Left ventricle myocardium inferior (tissue), 1 donor: ENCODE measurements at regions not wholly inside any gene's neighbourhood (a gene's known extent, or its start where the extent isn't known, plus 50 kb on each side); places are given as distances from the start of the nearest gene placed in this dataset.

ENCODE experiments used
- DNase-seq: peaks from one replicate; pipeline ENCODE4 v3.0.0-alpha.2; 2020
- H3K27ac ChIP-seq: fragments of 200-600 bp; replicated peaks from 2 replicates; pipeline ENCODE4 v1.8.0; 2021
- H3K27me3 ChIP-seq: fragments of 200-600 bp; 2 replicates; pipeline ENCODE4 v1.8.0; 2021; ENCODE audit warnings: low read depth
- H3K36me3 ChIP-seq: fragments of 200-600 bp; 2 replicates; pipeline ENCODE4 v1.8.0; 2021
- H3K4me1 ChIP-seq: fragments of 200-600 bp; 2 replicates; pipeline ENCODE4 v1.8.0; 2021
- H3K4me3 ChIP-seq: fragments of 200-600 bp; 2 replicates; pipeline ENCODE4 v1.8.0; 2021; ENCODE audit warnings: mild to moderate bottlenecking, moderate library complexity
- H3K9me3 ChIP-seq: fragments of 200-600 bp; replicated peaks from 2 replicates; pipeline ENCODE4 v1.8.0; 2021
- intact Hi-C: fragments of 100-400 bp; cut with micrococcal nuclease; formaldehyde crosslinking; loops from one replicate; pipeline ENCODE4 v1.11.0; 2022
- TF ChIP-seq, protein P1 (sequence below): fragments of 200-600 bp; IDR thresholded peaks from 2 replicates; pipeline ENCODE4 v1.8.0; 2021; ENCODE audit warnings: antibody characterized with exemption, mild to moderate bottlenecking, borderline replicate concordance
- donor health status: DM: no; HTN: yes; CAD: no; lungs with severe emphysema.

DNA sequence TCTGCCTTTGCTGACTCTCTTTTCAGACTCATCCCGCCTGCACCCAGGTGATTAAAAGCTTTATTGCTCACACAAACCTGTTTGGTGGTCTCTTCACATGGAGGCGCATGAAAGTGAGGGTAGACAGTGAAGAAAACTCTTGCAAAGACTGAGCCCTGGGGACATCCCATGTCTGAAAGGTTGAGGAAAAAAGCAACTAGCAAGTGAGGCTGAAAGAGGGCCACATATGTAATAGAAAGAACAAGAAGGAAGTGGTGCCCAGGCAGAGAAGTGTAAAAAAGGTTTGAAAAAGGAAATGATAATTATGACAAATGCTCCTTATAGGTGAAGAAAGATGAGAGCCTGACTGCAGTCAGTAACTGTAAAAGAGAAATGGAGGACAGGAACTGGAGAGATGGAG is 115.9 kb upstream of the NEK7 start:
- Histone ChIP-seq H3K4me3 (no peak overlapping the region), H3K27ac (no peak overlapping the region), H3K9me3 (no peaks in the 10 kb centered on the region), H3K27me3 (no peaks in the 10 kb centered on the region), H3K36me3 (no peaks in the 10 kb centered on the region), H3K4me1 (no peaks in the 10 kb centered on the region)
- intact Hi-C loops, result no loop called here
- TF ChIP-seq, protein P1, sequence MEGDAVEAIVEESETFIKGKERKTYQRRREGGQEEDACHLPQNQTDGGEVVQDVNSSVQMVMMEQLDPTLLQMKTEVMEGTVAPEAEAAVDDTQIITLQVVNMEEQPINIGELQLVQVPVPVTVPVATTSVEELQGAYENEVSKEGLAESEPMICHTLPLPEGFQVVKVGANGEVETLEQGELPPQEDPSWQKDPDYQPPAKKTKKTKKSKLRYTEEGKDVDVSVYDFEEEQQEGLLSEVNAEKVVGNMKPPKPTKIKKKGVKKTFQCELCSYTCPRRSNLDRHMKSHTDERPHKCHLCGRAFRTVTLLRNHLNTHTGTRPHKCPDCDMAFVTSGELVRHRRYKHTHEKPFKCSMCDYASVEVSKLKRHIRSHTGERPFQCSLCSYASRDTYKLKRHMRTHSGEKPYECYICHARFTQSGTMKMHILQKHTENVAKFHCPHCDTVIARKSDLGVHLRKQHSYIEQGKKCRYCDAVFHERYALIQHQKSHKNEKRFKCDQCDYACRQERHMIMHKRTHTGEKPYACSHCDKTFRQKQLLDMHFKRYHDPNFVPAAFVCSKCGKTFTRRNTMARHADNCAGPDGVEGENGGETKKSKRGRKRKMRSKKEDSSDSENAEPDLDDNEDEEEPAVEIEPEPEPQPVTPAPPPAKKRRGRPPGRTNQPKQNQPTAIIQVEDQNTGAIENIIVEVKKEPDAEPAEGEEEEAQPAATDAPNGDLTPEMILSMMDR, result no peak
- no peak for DNase-seq

DNA sequence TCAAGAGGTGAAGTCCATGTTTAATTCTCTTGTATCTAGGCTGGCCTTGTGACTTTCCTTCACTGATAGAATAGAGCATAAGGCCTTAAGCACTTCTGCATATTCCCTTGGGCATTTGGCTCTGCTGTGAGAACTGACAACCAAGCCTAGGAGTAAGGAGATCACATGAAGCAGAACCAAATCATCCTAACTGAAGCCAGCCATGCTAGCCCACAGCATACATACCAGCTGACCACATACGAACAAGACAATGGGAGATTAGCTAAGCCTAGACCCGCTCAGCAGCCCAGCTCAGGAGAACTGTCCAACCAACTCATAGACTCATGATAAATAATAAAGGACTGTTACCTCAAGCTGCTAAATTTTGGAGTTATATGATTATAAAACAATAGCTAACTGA is 114.6 kb upstream of the NEK7 start:
- Histone ChIP-seq H3K27ac (no peak overlapping the region), H3K9me3 (no peaks in the 10 kb centered on the region), H3K27me3 (no peaks in the 10 kb centered on the region), H3K36me3 (no peaks in the 10 kb centered on the region), H3K4me1 (no peaks in the 10 kb centered on the region), H3K4me3 (no peak overlapping the region)
- TF ChIP-seq, protein P1, result no peak
- intact Hi-C loops, result no loop called here
- no peak for DNase-seq

DNA sequence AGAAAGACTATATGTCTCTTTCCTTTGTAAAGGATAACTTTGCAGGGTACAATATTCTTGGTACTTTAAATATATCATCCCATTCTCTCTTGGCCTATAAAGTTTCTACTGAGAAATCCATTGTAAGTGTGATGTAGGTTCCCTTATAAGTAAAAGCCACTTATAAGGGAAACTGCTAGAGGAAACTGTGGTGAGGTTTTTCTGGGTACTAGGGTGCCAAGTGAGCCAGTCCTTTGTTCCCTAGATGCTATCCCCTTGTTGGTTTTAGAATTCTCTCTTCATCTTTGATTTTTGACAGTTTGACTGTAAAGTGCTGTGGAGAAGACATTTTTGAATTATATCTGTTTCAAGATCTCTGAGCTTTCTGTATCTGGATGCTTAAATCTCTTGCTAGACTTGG is 108.9 kb upstream of the NEK7 start:
- peaks cover 12% of the 10 kb centered on the region for H3K9me3 ChIP-seq
- H3K4me3 ChIP-seq, result no peak overlapping the region
- H3K36me3 ChIP-seq, result no peaks in the 10 kb centered on the region
- intact Hi-C loops, result no loop called here
- no peak overlapping the region for H3K27ac ChIP-seq
- H3K27me3 ChIP-seq, result no peaks in the 10 kb centered on the region
- H3K4me1 ChIP-seq, result no peaks in the 10 kb centered on the region
- DNase-seq, result no peak
- TF ChIP-seq, protein P1, result no peak

DNA sequence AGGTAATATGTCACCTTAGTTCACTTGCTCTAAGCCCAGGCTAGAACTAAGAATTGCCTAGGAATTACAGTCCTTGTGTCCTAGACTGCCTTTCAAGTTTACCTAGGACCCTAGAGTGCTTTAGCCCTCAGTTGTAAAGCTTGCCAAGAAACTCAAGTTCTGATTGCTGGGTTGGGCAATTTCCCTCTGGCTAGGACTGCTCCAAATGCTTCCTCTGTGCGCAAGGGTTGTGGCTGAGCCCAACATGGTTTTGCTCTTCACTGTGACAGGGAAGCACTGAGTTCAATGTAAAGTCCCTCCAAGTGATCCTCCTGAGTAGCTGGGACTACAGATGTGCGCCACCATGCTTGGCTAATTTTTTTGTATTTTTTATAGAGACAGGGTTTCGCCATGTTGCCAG is 102.3 kb upstream of the NEK7 start:
- Histone ChIP-seq H3K9me3 (peaks cover 12% of the 10 kb centered on the region), H3K4me3 (no peak overlapping the region), H3K36me3 (no peaks in the 10 kb centered on the region), H3K27me3 (no peaks in the 10 kb centered on the region), H3K4me1 (no peaks in the 10 kb centered on the region), H3K27ac (no peak overlapping the region)
- TF ChIP-seq, protein P1, result no peak
- intact Hi-C loops, result no loop called here
- no peak for DNase-seq

DNA sequence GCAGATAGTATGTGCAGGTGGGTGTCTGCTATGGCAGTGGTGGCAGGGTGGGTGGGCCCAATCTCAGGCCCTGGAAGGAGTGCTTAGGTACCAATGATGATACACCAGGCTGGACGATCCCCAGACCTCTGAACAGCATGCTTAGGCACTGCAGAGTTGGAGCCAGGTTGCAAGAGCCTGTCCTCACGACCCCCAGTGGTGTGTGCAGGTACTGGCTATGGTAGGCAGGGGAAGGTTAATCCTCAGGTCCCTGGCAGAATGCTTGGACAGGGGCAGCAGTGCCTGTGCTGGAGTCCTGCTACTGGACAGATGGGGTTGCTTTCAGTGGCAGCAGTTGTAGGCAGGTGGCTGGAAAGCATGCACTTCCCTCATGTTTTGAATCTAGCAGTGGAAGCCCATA is 100.5 kb upstream of the NEK7 start:
- no peak for DNase-seq
- intact Hi-C loops, result no loop called here

More for the DNA sequence above, 100.5 kb upstream of the NEK7 start:
- TF ChIP-seq, protein P1, result peak; percentile 11
- Histone ChIP-seq H3K27ac (no peak overlapping the region), H3K36me3 (no peaks in the 10 kb centered on the region), H3K27me3 (no peaks in the 10 kb centered on the region), H3K9me3 (no peaks in the 10 kb centered on the region), H3K4me1 (no peaks in the 10 kb centered on the region), H3K4me3 (no peak overlapping the region)
